ENCODE measurements at regions not wholly inside any gene's neighbourhood (a gene's known extent, or its start where the extent isn't known, plus 50 kb on each side); places are given as distances from the start of the nearest gene placed in this dataset.

- no peak for TF ChIP-seq CTCF (IDR thresholded peaks at IDR 0.05; ENCODE audit: insufficient read depth, low read depth, low read length)
- no peak for TF ChIP-seq EZH2 (IDR thresholded peaks at IDR 0.05; ENCODE audit: insufficient read depth, low read length)
These were observed 112.9 kb upstream of the CAV2 start for GRCh38 chr7:116386674-116387073.
